GM12878 (cell line): ENCODE measurements at regions not wholly inside any gene's neighbourhood (a gene's known extent, or its start where the extent isn't known, plus 50 kb on each side); places are given as distances from the start of the nearest gene placed in this dataset.

Experiments used
- ATAC-seq: fragments of 200-7000 bp; cut with Tn5 transposase; 3 replicates; pipeline ENCODE4 v1.9.1; 2020; ENCODE audit warnings: mild to moderate bottlenecking, moderate library complexity
- BruUV-seq: library from RNA; stranded (reverse); fragments of 400-500 nt; replicated peaks from 2 replicates; lab custom pipeline; 2021; lab: Mats Ljungman, UMichigan
- CTCF ChIA-PET: fragments of 300-600 bp; sonication (Branson Sonifier 250); formaldehyde crosslinking; extraction: SDS; loops from one replicate; lab custom pipeline; 2021; ENCODE audit warnings: inconsistent platforms; lab: Yijun Ruan, JAX
- POLR2A ChIA-PET: fragments of 350-600 bp; formaldehyde crosslinking; extraction: SDS; loops from one replicate; lab custom pipeline; 2021; ENCODE audit warnings: inconsistent platforms; lab: Charles Lee
- RAD21 ChIA-PET: fragments of 300-600 bp; sonication (Branson Sonifier 250); formaldehyde crosslinking; loops from one replicate; lab custom pipeline; 2023; ENCODE audit warnings: antibody characterized with exemption; ENCODE audit not compliant: unreplicated experiment; lab: Charles Lee
- SMC1A ChIA-PET: fragments of 300-600 bp; sonication (Branson Sonifier 250); formaldehyde crosslinking; loops from one replicate; lab custom pipeline; 2023; ENCODE audit not compliant: unreplicated experiment, uncharacterized antibody; lab: Charles Lee
- DNase-seq: peaks from one replicate; pipeline ENCODE4 v3.0.0-alpha.2; 2011; ENCODE audit warnings: low read depth, low spot score
- FAIRE-seq: peaks from 3 replicates; lab custom pipeline; 2011; peaks lifted over from hg19 to GRCh38; lab: Jason Lieb, UNC
- H2AFZ ChIP-seq: 2 replicates; pipeline ENCODE4 v1.6.0; 2011; ENCODE audit warnings: low read depth, low read length, control low read depth; ENCODE audit not compliant: control insufficient read depth
- H3K27ac ChIP-seq: 2 replicates; pipeline ENCODE4 v1.5.1; 2011; ENCODE audit warnings: control low read depth; ENCODE audit not compliant: control insufficient read depth, insufficient read depth
- H3K27me3 ChIP-seq, 2 experiments: replicated peaks in 1 of 2; 2 replicates each; pipeline versions ENCODE4 v1.6.0 to v1.6.1; 2011; ENCODE audit warnings: low read length in 1 of 2; ENCODE audit not compliant: control insufficient read depth in 2 of 2, insufficient read depth in 2 of 2
- H3K36me3 ChIP-seq, 2 experiments: 2 replicates each; pipeline ENCODE4 v1.5.1; 2011; ENCODE audit warnings: low read length in 1 of 2; ENCODE audit not compliant: control insufficient read depth in 2 of 2, insufficient read depth in 2 of 2
- H3K4me1 ChIP-seq: 2 replicates; pipeline ENCODE4 v1.6.1; 2011; ENCODE audit warnings: mild to moderate bottlenecking, low read length, moderate library complexity, mixed read lengths; ENCODE audit not compliant: control insufficient read depth, insufficient read depth
- H3K4me2 ChIP-seq: 2 replicates; pipeline ENCODE4 v1.6.0; 2011; ENCODE audit warnings: control low read depth; ENCODE audit not compliant: control insufficient read depth, insufficient read depth
- H3K4me3 ChIP-seq: fragments of 200-600 bp; sonication (generic); 2 replicates; pipeline ENCODE4 v1.5.1; 2016
- H3K79me2 ChIP-seq: 2 replicates; pipeline ENCODE4 v1.6.0; 2011; ENCODE audit warnings: low read length; ENCODE audit not compliant: control insufficient read depth, insufficient read depth
- H3K9ac ChIP-seq: 2 replicates; pipeline ENCODE4 v1.8.0; 2011; ENCODE audit warnings: low read length, control low read depth, mixed read lengths; ENCODE audit not compliant: control insufficient read depth, insufficient read depth
- H3K9me3 ChIP-seq: replicated peaks from 3 replicates; pipeline ENCODE4 v1.5.1; 2011; ENCODE audit warnings: mild to moderate bottlenecking, low read length; ENCODE audit not compliant: control insufficient read depth, insufficient read depth
- H4K20me1 ChIP-seq: 2 replicates; pipeline ENCODE4 v1.6.0; 2011; ENCODE audit not compliant: control insufficient read depth, insufficient read depth
- CREM ChIP-seq: IDR thresholded peaks from 2 replicates; pipeline ENCODE4 v1.6.1; 2014; ENCODE audit warnings: antibody characterized with exemption, low read depth
- ETV6 ChIP-seq, 2 experiments: fragments of 450-650 bp in 1 of 2; IDR thresholded peaks in 1 of 2; conservative IDR thresholded peaks in 1 of 2; 2 replicates each; pipeline ENCODE4 v1.6.1; 2014; ENCODE audit warnings: antibody characterized with exemption in 1 of 2, borderline replicate concordance in 1 of 2, low read depth in 1 of 2, mild to moderate bottlenecking in 1 of 2, moderate library complexity in 1 of 2
- RBBP5 ChIP-seq: fragments of 200-600 bp; sonication (generic); conservative IDR thresholded peaks from 2 replicates; pipeline ENCODE4 v1.6.1; 2016
- SPI1 ChIP-seq: IDR thresholded peaks from 2 replicates; pipeline ENCODE4 v1.6.1; 2011; ENCODE audit warnings: low read depth, mild to moderate bottlenecking, low read length, moderate library complexity, borderline replicate concordance; ENCODE audit not compliant: insufficient read depth
- TAF1 ChIP-seq: IDR thresholded peaks from 2 replicates; pipeline ENCODE4 v1.6.1; 2011; ENCODE audit warnings: mild to moderate bottlenecking, low read depth, low read length, borderline replicate concordance
- TBL1XR1 ChIP-seq: IDR thresholded peaks from 2 replicates; pipeline ENCODE4 v1.6.1; 2012; ENCODE audit warnings: low read depth, low read length, improper control_type of control experiment
- ZBTB33 ChIP-seq: fragments of 450-650 bp; IDR thresholded peaks from 2 replicates; pipeline ENCODE4 v1.6.1; 2017; ENCODE audit warnings: mild to moderate bottlenecking
- ZNF622 ChIP-seq: fragments of 450-650 bp; IDR thresholded peaks from 2 replicates; pipeline ENCODE4 v1.6.1; 2017; ENCODE audit warnings: mild to moderate bottlenecking, inconsistent platforms
- ZZZ3 ChIP-seq: IDR thresholded peaks from 2 replicates; pipeline ENCODE4 v1.6.1; 2011; ENCODE audit warnings: low read depth; ENCODE audit not compliant: control insufficient read depth, insufficient read length
- WGBS: methylation state at CpG from one replicate; pipeline ENCODE4 v1.1.6; 2016; ENCODE audit warnings: low lambda C conversion rate; ENCODE audit not compliant: insufficient replicate concordance, insufficient coverage; ENCODE audit errors: missing lambda C conversion rate; 5-methylcytosine and 5-hydroxymethylcytosine counted together
- in situ Hi-C: fragments of 300-500 bp; cut with MboI; formaldehyde crosslinking; loops from 9 replicates; pipeline ENCODE4 v1.14.3; 2018; ENCODE audit warnings: mixed read lengths
- intact Hi-C: fragments of 100-400 bp; cut with micrococcal nuclease; formaldehyde crosslinking; loops from one replicate; pipeline ENCODE4 v1.14.2; 2022; ENCODE audit not compliant: unreplicated experiment

GRCh38 chr11:27603376-27603990 is 96.8 kb downstream of the BDNF start:
- DNase-seq (no peak), FAIRE-seq (no peak), ATAC-seq (no peak)
- H3K36me3 ChIP-seq = no peaks in the 10 kb centered on the region
- in situ Hi-C loops (no loop called here), intact Hi-C loops (no loop called here)
- H3K4me2 ChIP-seq = no peak overlapping the region
- H3K79me2 ChIP-seq = no peaks in the 10 kb centered on the region
- no TSS peak for BruUV-seq
- no peak overlapping the region for H3K4me3 ChIP-seq
- ChIA-PET RAD21 (no interaction called here), CTCF (interaction anchor here (0.7 kb wide), 1 partner anchor 1338 kb away, joined by 3 read pairs; no protein-coding TSS in a partner anchor), SMC1A (interaction anchor here (0.9 to 1.0 kb wide), 2 partner anchors 59 to 60 kb away, joined by 3 read pairs; no protein-coding TSS in a partner anchor), POLR2A (no interaction called here)
- H3K4me1 ChIP-seq = no peaks in the 10 kb centered on the region
- H2AFZ ChIP-seq = no peak overlapping the region
- H3K27me3 ChIP-seq = no peaks in the 10 kb centered on the region
- no peaks in the 10 kb centered on the region for H4K20me1 ChIP-seq
- H3K27ac ChIP-seq = no peak overlapping the region
- H3K9ac ChIP-seq = no peak overlapping the region
- WGBS = 44% methylated on average over 6 of the region's 6 CpGs
- TF ChIP-seq ETV6 (conservative IDR thresholded peaks at IDR 0.05 in 1 of 2, IDR thresholded peaks at IDR 0.05 in 1 of 2; ENCODE audit: borderline replicate concordance in 1 of 2, low read depth in 1 of 2) = no peak
- TF ChIP-seq TAF1 = no peak
- no peak for TF ChIP-seq CREM
- TF ChIP-seq TBL1XR1 = no peak
- TF ChIP-seq ZZZ3 = no peak
- TF ChIP-seq ZBTB33 = no peak
- no peak for TF ChIP-seq RBBP5
- TF ChIP-seq SPI1 = no peak
- TF ChIP-seq ZNF622 = no peak
- H3K9me3 ChIP-seq = no peaks in the 10 kb centered on the region
